Fibroblast of pulmonary artery (primary cell): ENCODE measurements at regions not wholly inside any gene's neighbourhood (a gene's known extent, or its start where the extent isn't known, plus 50 kb on each side); places are given as distances from the start of the nearest gene placed in this dataset.

ENCODE experiments used
- DNase-seq: peaks from one replicate; pipeline ENCODE4 v3.0.0-alpha.2; 2010; ENCODE audit warnings: low read depth
- H3K4me3 ChIP-seq: replicated peaks from 2 replicates; pipeline ENCODE4 v1.5.1; 2011; ENCODE audit warnings: low read depth, mild to moderate bottlenecking, control low read depth, low read length, moderate library complexity
- CTCF ChIP-seq: IDR thresholded peaks from 2 replicates; pipeline ENCODE4 v1.5.1; 2011; ENCODE audit warnings: mild to moderate bottlenecking, control low read depth, low read length, inconsistent platforms; ENCODE audit errors: missing control alignments

- DNase-seq, result no peak
- no peak overlapping the region for H3K4me3 ChIP-seq
- TF ChIP-seq CTCF, result no peak
These were observed 60.2 kb upstream of the STEAP4 start for GRCh38 chr7:88366845-88367244.

- TF ChIP-seq CTCF, result no peak
- no peak overlapping the region for H3K4me3 ChIP-seq
- no peak for DNase-seq
These were observed 57.2 kb upstream of the STEAP4 start for GRCh38 chr7:88363869-88364268.

GRCh38 chr7:88363249-88363648, 56.6 kb upstream of the STEAP4 start:
- no peak for TF ChIP-seq CTCF
- no peak for DNase-seq

GRCh38 chr7:88361357-88361756, 54.7 kb upstream of the STEAP4 start:
- no peak for TF ChIP-seq CTCF
- DNase-seq, result no peak
- no peak overlapping the region for H3K4me3 ChIP-seq

More at GRCh38 chr7:88363249-88363648, 56.6 kb upstream of the STEAP4 start:
- H3K4me3 ChIP-seq, result no peak overlapping the region

GRCh38 chr7:88358881-88359280, 52.2 kb upstream of the STEAP4 start:
- no peak for TF ChIP-seq CTCF
- no peak overlapping the region for H3K4me3 ChIP-seq
- DNase-seq, result no peak

GRCh38 chr7:88358526-88358838, 51.8 kb upstream of the STEAP4 start:
- no peak for TF ChIP-seq CTCF
- H3K4me3 ChIP-seq, result no peak overlapping the region
- DNase-seq, result no peak

GRCh38 chr7:88357781-88358525, 51.3 kb upstream of the STEAP4 start:
- H3K4me3 ChIP-seq, result no peak overlapping the region
- peak; percentile 48 for TF ChIP-seq CTCF
- DNase-seq, result peak; percentile 16
